ENCODE measurements at regions not wholly inside any gene's neighbourhood (a gene's known extent, or its start where the extent isn't known, plus 50 kb on each side); places are given as distances from the start of the nearest gene placed in this dataset.

GRCh38 chr6:9204171-9204570 is 768.8 kb upstream of the SLC35B3 start:
- no peak for DNase-seq
- Histone ChIP-seq H3K4me1 (no peaks in the 10 kb centered on the region), H3K9me3 (no peaks in the 10 kb centered on the region), H3K27me3 (ENCODE audit: low read depth) (no peaks in the 10 kb centered on the region), H3K36me3 (no peaks in the 10 kb centered on the region), H3K4me3 (no peak overlapping the region), H3K27ac (no peak overlapping the region)
- intact Hi-C loops (cut with DNase I), result no loop called here
- ATAC-seq, result no peak
- TF ChIP-seq, protein P1, sequence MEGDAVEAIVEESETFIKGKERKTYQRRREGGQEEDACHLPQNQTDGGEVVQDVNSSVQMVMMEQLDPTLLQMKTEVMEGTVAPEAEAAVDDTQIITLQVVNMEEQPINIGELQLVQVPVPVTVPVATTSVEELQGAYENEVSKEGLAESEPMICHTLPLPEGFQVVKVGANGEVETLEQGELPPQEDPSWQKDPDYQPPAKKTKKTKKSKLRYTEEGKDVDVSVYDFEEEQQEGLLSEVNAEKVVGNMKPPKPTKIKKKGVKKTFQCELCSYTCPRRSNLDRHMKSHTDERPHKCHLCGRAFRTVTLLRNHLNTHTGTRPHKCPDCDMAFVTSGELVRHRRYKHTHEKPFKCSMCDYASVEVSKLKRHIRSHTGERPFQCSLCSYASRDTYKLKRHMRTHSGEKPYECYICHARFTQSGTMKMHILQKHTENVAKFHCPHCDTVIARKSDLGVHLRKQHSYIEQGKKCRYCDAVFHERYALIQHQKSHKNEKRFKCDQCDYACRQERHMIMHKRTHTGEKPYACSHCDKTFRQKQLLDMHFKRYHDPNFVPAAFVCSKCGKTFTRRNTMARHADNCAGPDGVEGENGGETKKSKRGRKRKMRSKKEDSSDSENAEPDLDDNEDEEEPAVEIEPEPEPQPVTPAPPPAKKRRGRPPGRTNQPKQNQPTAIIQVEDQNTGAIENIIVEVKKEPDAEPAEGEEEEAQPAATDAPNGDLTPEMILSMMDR (IDR thresholded peaks at IDR 0.05), result no peak

DNA sequence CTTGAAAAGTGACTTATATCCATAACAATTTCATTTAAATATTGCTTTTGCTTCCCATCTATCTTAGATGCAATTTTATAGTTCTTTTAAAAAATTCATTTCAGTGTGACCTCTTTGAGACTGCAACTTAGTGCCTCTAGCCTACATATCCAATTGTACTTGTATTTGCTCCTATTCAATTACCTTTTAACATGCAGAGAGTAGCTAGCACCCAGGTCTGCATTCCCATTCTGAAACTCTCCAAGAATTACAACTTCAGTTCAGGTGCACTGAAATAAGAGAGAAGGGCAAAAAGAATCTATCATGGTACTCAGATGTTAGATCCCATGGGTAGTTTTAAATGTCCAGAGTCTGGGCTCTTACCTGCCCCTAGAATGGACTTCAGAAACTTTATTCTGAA is 765.4 kb upstream of the SLC35B3 start:
- Histone ChIP-seq H3K9me3 (no peaks in the 10 kb centered on the region), H3K4me3 (no peak overlapping the region), H3K36me3 (no peaks in the 10 kb centered on the region), H3K27ac (no peak overlapping the region), H3K4me1 (no peaks in the 10 kb centered on the region), H3K27me3 (ENCODE audit: low read depth) (no peaks in the 10 kb centered on the region)
- intact Hi-C loops (cut with DNase I), result no loop called here
- DNase-seq (no peak), ATAC-seq (no peak)
- TF ChIP-seq, protein P1 (IDR thresholded peaks at IDR 0.05), result no peak

DNA sequence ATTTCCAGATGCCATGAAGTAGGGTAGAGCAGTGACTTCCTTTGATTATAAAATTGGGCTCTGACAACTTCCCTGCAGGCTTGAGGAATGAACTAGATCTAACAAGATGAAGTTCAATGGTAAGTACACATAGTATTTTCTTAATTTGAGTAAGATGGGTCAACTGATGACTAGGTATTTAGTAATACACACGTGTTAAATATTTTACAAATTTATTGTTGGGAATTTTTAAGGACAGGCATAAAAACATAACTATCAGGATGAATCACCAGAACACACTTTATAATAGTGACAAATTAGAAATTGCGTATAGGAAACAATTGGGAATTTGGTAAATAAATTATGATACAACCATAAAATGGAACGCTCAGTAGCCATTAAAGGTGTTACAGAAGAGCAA is 762.4 kb upstream of the SLC35B3 start:
- Histone ChIP-seq H3K4me1 (no peaks in the 10 kb centered on the region), H3K36me3 (no peaks in the 10 kb centered on the region), H3K9me3 (no peaks in the 10 kb centered on the region), H3K27ac (no peak overlapping the region), H3K27me3 (ENCODE audit: low read depth) (no peaks in the 10 kb centered on the region), H3K4me3 (no peak overlapping the region)
- TF ChIP-seq, protein P1 (IDR thresholded peaks at IDR 0.05), result no peak
- intact Hi-C loops (cut with DNase I), result no loop called here
- no peak for DNase-seq
- no peak for ATAC-seq

GRCh38 chr6:9195322-9195721 is 760.0 kb upstream of the SLC35B3 start:
- TF ChIP-seq, protein P1 (IDR thresholded peaks at IDR 0.05), result no peak
- Histone ChIP-seq H3K36me3 (no peaks in the 10 kb centered on the region), H3K9me3 (no peaks in the 10 kb centered on the region), H3K4me1 (no peaks in the 10 kb centered on the region), H3K27ac (no peak overlapping the region), H3K27me3 (ENCODE audit: low read depth) (no peaks in the 10 kb centered on the region), H3K4me3 (no peak overlapping the region)
- ATAC-seq (no peak), DNase-seq (no peak)
- intact Hi-C loops (cut with DNase I), result no loop called here

GRCh38 chr6:9192405-9192909 is 757.1 kb upstream of the SLC35B3 start:
- TF ChIP-seq, protein P1 (IDR thresholded peaks at IDR 0.05), result no peak
- H3K36me3 ChIP-seq, result no peaks in the 10 kb centered on the region
- H3K27me3 ChIP-seq (ENCODE audit: low read depth), result no peaks in the 10 kb centered on the region
- H3K27ac ChIP-seq, result no peak overlapping the region
- no peaks in the 10 kb centered on the region for H3K4me1 ChIP-seq
- DNase-seq (no peak), ATAC-seq (no peak)
- H3K9me3 ChIP-seq, result no peaks in the 10 kb centered on the region
- H3K4me3 ChIP-seq, result no peak overlapping the region
- intact Hi-C loops (cut with DNase I), result no loop called here

DNA sequence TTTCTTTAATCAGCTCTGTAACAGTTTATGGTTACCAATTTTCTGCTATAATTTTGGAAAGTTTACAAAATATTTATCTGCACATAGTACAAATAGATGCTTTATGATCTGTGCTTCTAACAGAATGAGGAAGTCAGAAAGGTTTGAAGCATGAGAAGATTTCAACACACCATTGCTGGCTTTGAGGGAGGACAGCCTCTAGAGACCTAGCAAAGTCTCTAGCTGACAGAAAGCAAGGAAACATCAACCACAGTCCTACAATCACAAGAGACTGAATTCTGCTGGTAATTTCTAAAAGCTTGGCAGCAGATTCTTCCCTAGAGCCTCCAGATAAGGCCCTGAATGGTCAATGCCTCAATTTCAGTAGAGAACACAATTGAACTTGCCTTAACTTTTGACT is 750.8 kb upstream of the SLC35B3 start:
- no peaks in the 10 kb centered on the region for H3K9me3 ChIP-seq
- no peak for ATAC-seq
- no peak overlapping the region for H3K27ac ChIP-seq
- no peak for DNase-seq
- no peaks in the 10 kb centered on the region for H3K36me3 ChIP-seq
- intact Hi-C loops (cut with DNase I), result no loop called here
- no peaks in the 10 kb centered on the region for H3K27me3 ChIP-seq (ENCODE audit: low read depth)
- no peaks in the 10 kb centered on the region for H3K4me1 ChIP-seq
- TF ChIP-seq, protein P1 (IDR thresholded peaks at IDR 0.05), result no peak
- H3K4me3 ChIP-seq, result no peak overlapping the region

All from lower lobe of right lung (tissue), 2 donors.